Heart right ventricle (tissue), 16 donors: ENCODE measurements at regions not wholly inside any gene's neighbourhood (a gene's known extent, or its start where the extent isn't known, plus 50 kb on each side); places are given as distances from the start of the nearest gene placed in this dataset.

Source experiments
- ATAC-seq, 8 donors: fragments of 200-7000 bp; cut with Tn5 transposase; one replicate each; pipeline ENCODE4 v1.9.1; 2020; ENCODE audit warnings: mild to moderate bottlenecking in 8 of 8, moderate library complexity in 8 of 8, moderate number of reproducible peaks in 1 of 8
- DNase-seq, 2 donors: peaks; one replicate each; pipeline ENCODE4 v3.0.0-alpha.2; 2020
- H3K27ac ChIP-seq, 10 donors: fragments of 200-600 bp; sonication (generic) in 2 of 10; one replicate each; pipeline versions ENCODE4 v1.5.0 to v1.8.0; 2020 to 2022; ENCODE audit warnings: mild to moderate bottlenecking in 3 of 10
- H3K27me3 ChIP-seq, 7 donors: fragments of 200-600 bp; one replicate each; pipeline ENCODE4 v1.8.0; 2021 to 2022; ENCODE audit warnings: mild to moderate bottlenecking in 2 of 7
- H3K36me3 ChIP-seq, 9 donors: fragments of 200-600 bp; sonication (generic) in 1 of 9; one replicate each; pipeline versions ENCODE4 v1.5.0 to v1.8.0; 2020 to 2022; ENCODE audit warnings: mild to moderate bottlenecking in 2 of 9
- H3K4me1 ChIP-seq, 9 donors: fragments of 200-600 bp; sonication (generic) in 1 of 9; one replicate each; pipeline versions ENCODE4 v1.5.0 to v1.8.0; 2020 to 2022; ENCODE audit warnings: mild to moderate bottlenecking in 4 of 9
- H3K4me3 ChIP-seq, 10 donors: fragments of 200-600 bp; sonication (generic) in 2 of 10; one replicate each; pipeline versions ENCODE4 v1.5.0 to v1.8.0; 2020 to 2022; ENCODE audit warnings: mild to moderate bottlenecking in 7 of 10, moderate library complexity in 2 of 10
- H3K9me3 ChIP-seq, 11 donors: fragments of 200-600 bp in 10 of 11; sonication (generic) in 2 of 11; one replicate each; pipeline versions ENCODE4 v1.5.0 to v1.8.0; 2013 to 2022; ENCODE audit warnings: mild to moderate bottlenecking in 2 of 11, control low read depth in 1 of 11, moderate library complexity in 1 of 11
- WGBS, 2 donors: extraction: QIAGEN DNeasy Blood & Tissue Kit; methylation state at CpG; one replicate each; pipeline ENCODE4 v1.1.7; 2013; ENCODE audit warnings: inconsistent platforms in 1 of 2; 5-methylcytosine and 5-hydroxymethylcytosine counted together
- intact Hi-C, 10 donors: fragments of 100-400 bp; cut with DNase I; formaldehyde crosslinking; loops; one replicate each; pipeline versions ENCODE4 v1.11.1 to v1.14.2; 2022
- TF ChIP-seq, protein P1 (sequence below), 9 donors: fragments of 200-600 bp; sonication (generic) in 2 of 9; IDR thresholded peaks; one replicate each; pipeline versions ENCODE4 v1.5.0 to v1.8.0; 2021 to 2022; ENCODE audit warnings: antibody characterized with exemption in 9 of 9, mild to moderate bottlenecking in 5 of 9, moderate library complexity in 1 of 9
- donor health status: Arrhythmogenic right ventricular cardiomyopathy.
- donor health status: ischemic (EF 13 %, LVEDD 7.1; RV severe dilation, severe dysfunction).
- donor health status: healthy with polysubstance abuse.
- donor health status: DM: no; HTN: yes; CAD: no.
- donor health status: DM: no; HTN: no; CAD: no.
- donor health status: ischemic (EF 25% LVEDD 6.9; RV normal size, moderate dysfunction).
- donor health status: ischemic (EF 25% LVEDD 5.7; RV mildly dilated, moderate dysfunction).
- donor health status: healthy.
- donor health status: DM: yes; HTN: yes; CAD: no.
- donor health status: Ischemic cardiomyopathy.
- donor health status: ischemic (EF 35%, LVEDD 5.7; RV mildly dilated, moderate dysfunction).
- donor health status: nonischemic (EF 11% LVEDD 7.7; RV severe dilation, severe dysfunction).
- donor health status: DM: yes; HTN: yes; CAD: no.
- donor health status: PGD.
- donor health status: ischemic (EF 29% LVEDD 5.4; RV normal size, mild dysfunction).
- donor health status: nonischemic (EF 23%, LVEDD 6.1; RV moderate dilation, normal function).

DNA sequence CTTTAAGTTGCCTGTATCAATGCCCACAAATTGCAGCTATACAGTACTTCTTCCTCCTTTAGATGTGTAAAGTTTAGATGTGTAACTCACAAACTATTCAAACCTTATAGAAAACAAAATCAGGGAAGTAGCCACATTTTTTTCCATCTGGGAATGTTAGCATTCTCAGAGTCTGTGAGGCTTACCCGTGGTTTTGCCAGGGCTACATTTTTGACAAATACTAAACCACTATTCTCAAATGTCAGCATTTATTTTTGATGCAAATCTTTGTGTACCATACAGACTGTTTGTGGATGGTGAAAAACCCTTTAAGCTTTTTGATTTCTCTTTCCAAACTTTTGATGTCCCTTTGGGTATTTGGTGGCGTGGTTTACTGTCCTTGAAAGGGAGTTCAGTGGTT is 216.4 kb downstream of the POSTN start:
- no peaks in the 10 kb centered on the region for H3K27me3 ChIP-seq
- intact Hi-C loops, result no loop called here
- no peak overlapping the region for H3K27ac ChIP-seq
- H3K9me3 ChIP-seq, result no peaks in the 10 kb centered on the region
- H3K4me1 ChIP-seq, result peaks cover 0 to 4% (median 0%) of the 10 kb centered on the region in 9 donors
- TF ChIP-seq, protein P1, sequence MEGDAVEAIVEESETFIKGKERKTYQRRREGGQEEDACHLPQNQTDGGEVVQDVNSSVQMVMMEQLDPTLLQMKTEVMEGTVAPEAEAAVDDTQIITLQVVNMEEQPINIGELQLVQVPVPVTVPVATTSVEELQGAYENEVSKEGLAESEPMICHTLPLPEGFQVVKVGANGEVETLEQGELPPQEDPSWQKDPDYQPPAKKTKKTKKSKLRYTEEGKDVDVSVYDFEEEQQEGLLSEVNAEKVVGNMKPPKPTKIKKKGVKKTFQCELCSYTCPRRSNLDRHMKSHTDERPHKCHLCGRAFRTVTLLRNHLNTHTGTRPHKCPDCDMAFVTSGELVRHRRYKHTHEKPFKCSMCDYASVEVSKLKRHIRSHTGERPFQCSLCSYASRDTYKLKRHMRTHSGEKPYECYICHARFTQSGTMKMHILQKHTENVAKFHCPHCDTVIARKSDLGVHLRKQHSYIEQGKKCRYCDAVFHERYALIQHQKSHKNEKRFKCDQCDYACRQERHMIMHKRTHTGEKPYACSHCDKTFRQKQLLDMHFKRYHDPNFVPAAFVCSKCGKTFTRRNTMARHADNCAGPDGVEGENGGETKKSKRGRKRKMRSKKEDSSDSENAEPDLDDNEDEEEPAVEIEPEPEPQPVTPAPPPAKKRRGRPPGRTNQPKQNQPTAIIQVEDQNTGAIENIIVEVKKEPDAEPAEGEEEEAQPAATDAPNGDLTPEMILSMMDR (IDR thresholded peaks at IDR 0.05), result no peak
- no peaks in the 10 kb centered on the region for H3K36me3 ChIP-seq
- WGBS, 2 donors, result 65 to 79% methylated on average over 2 of the region's 2 CpGs
- ATAC-seq (no peak), DNase-seq (no peak)
- H3K4me3 ChIP-seq, result no peak overlapping the region

DNA sequence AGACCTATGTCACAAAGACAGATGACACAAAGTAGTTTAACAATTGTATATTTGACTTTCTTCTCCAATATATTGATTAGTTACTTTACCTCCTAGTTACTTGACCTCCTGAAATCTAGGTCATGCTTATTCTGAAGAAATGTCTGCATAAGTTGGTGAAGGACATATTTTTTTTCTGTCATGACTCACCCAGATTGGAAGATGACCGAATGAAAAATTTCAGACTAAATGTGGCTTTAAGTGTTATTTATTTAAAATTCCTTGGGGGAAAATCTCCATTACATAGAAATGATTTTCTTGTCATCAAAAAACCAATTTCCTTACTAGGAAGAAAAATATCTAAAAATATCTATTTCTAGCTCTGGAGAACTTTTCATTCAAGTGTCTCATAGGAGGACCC is 217.1 kb downstream of the POSTN start:
- ATAC-seq (peak in 1 of 8 donors; percentile 35), DNase-seq (no peak)
- intact Hi-C loops, result no loop called here
- H3K27ac ChIP-seq, result no peak overlapping the region
- no peak overlapping the region for H3K4me3 ChIP-seq
- no peaks in the 10 kb centered on the region for H3K36me3 ChIP-seq
- peaks cover 0 to 6% (median 0%) of the 10 kb centered on the region in 11 donors for H3K9me3 ChIP-seq
- no peaks in the 10 kb centered on the region for H3K27me3 ChIP-seq
- peaks cover 0 to 4% (median 0%) of the 10 kb centered on the region in 9 donors for H3K4me1 ChIP-seq
- TF ChIP-seq, protein P1 (IDR thresholded peaks at IDR 0.05), result no peak
- 63 to 77% methylated on average over 1 of the region's 1 CpG for WGBS, 2 donors

DNA sequence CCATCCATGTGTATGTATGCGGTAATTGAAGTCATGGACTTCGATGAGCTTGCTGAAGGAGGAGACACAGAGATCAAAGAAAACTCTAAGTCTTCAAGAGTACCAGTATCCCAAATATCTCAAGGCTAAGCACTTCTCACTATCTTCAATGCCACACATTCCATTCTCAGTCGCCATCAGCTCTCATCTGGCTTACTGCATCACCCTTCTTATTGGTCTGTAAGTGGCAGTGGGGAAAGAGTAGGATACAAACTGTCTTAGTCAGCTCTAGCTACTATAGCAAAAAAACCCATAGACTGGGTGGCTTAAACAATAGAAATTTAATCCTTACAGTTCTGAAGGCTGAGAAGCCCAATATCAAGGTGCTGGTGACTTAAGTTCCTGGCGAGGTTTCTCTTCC is 218.7 kb downstream of the POSTN start:
- intact Hi-C loops, result no loop called here
- TF ChIP-seq, protein P1 (IDR thresholded peaks at IDR 0.05), result no peak
- Histone ChIP-seq H3K9me3 (peaks cover 0 to 7% (median 0%) of the 10 kb centered on the region in 11 donors), H3K36me3 (no peaks in the 10 kb centered on the region), H3K4me1 (peaks cover 0 to 4% (median 0%) of the 10 kb centered on the region in 9 donors), H3K4me3 (no peak overlapping the region), H3K27ac (no peak overlapping the region), H3K27me3 (no peaks in the 10 kb centered on the region)
- ATAC-seq (no peak), DNase-seq (no peak)
- WGBS, 2 donors, result 80 to 81% methylated on average over 4 of the region's 4 CpGs

DNA sequence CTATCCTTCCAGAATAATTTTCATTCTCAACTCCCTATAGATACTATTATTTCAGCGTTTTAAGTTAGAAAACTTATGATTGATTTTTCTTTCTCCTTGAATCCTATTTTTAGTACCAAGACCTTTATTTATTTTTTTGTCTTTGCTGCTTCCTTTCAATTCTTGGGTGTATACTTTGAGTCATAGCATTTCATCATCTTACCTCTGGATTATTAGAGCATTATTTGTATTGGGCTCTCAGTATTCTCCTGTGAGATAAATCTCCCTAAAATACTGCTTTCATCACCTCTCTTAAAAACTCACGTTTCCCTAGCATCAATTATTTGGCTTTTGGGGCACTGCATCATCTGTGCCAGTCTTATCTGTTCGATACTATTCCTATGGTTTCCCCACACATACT is 222.8 kb downstream of the POSTN start:
- Histone ChIP-seq H3K27ac (no peak overlapping the region), H3K27me3 (no peaks in the 10 kb centered on the region), H3K9me3 (peaks cover 0 to 7% (median 0%) of the 10 kb centered on the region in 11 donors), H3K4me1 (no peaks in the 10 kb centered on the region), H3K36me3 (no peaks in the 10 kb centered on the region), H3K4me3 (no peak overlapping the region)
- WGBS, 2 donors, result 83 to 85% methylated on average over 3 of the region's 3 CpGs
- no peak for DNase-seq
- TF ChIP-seq, protein P1 (IDR thresholded peaks at IDR 0.05), result no peak
- intact Hi-C loops, result no loop called here
- ATAC-seq, result no peak
